ENCODE measurements at regions not wholly inside any gene's neighbourhood (a gene's known extent, or its start where the extent isn't known, plus 50 kb on each side); places are given as distances from the start of the nearest gene placed in this dataset.

DNA sequence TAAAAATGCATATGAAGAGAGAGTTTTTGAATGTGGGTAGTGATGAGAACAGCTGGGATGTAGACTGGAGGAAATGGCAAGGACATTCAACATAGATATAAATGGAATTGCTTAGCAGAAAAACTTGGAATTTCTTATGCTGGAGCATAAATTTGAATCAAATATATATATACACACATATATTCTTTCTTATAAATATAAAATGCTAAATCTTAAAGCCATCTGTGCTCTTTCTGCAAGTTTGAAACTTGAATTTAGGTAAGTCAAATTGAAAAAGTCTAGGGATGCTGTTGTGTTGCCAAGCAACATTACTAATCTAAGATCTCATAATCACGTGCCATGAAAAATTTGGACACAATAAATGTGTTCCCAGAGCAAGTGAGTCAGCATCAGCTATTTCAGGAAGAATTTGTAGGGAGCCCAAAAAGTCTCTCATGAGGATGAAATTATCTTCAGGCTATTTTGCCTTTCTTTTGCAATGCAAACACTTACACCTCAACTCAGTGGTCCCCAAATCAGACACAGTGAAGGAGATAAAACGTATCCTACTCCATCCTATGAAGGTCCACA, 58.4 kb upstream of the ALDH1A1 start:
- DNase-seq, result no peak

DNA sequence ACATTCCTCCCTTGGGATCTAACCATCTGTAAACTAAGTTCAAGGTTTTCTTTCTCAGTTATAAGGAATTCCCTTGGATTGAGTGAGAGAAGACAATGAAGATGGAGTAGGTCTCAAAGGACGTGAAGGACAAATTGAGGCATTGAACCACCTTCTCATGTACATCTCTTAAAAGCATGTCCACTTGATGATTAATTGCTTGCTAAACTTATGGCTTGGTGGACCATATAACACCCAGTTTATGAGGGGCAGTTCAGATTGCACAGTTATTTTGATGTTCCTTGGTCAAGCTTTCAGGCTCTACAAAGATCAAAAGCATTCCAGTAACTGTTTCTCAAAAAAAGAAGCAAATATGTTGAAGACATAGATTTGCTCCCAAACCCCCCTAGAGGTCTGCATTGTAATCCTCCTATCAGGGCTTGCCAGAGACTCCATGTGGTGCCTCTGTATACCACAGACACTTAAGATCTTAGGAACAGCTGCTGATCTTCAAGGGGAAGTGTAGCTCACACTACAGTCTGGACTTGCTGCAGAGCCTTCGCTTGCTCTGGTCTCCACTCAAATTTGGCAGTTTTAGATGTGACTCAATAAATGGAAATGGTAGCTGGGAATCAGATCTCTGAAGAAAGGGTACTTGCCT, 56.9 kb upstream of the ALDH1A1 start:
- peak in 1 of 2 donors; percentile 30 for DNase-seq

DNA sequence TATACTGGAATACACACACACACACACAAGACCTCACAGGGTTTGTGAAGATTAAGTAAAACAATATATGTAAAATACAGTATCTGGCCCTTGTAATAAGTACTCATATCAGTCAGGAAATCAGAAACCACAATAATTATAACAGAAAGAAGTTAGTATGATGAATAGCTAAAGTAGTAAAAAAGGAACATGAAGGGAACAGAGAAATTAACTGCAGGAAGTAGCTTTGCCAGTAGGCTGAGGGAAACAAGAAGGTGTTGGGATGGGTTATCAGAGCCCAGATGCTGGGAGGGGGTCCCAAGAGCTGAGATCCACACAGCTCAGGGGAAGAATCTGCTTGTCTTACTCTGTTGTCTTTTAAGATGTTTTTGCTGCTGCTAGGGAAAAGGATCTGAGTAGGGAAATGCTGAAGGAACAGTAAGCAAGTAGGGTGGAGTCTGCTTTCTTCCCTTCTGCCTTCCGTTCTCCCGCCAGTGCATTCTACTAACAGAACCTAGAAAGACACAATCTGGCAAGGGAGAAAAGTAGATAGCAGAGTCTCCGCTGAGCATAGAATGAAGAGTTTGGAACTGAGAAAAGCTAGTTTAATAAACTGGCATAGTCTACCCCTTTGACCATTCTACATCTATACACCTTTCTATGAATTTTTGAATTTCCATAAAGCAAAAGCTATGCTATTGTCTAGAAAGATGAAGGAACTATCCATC, 55.3 kb upstream of the ALDH1A1 start:
- DNase-seq, result no peak

DNA sequence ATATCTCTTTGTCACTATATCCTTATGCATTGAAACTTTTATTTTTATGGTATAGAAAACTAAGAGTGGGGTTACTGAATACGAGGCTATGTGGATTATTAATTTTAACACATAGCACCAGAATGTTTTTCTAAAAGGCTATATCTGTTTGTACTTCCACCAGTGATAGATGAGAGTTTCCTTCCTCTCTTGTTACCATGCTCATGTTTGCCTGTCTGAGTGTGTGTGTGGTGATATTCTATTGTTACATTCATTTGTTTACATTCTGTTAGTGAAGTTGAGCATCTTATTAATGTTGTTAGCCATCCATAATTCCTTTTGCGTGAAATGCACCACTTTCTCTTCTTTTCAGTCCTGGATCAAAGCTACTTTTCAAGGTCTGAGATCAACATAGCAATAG, 54.1 kb upstream of the ALDH1A1 start:
- DNase-seq, result no peak

All from bone marrow (tissue), 2 donors.